HEK293 (cell line): ENCODE measurements at regions not wholly inside any gene's neighbourhood (a gene's known extent, or its start where the extent isn't known, plus 50 kb on each side); places are given as distances from the start of the nearest gene placed in this dataset.

Source experiments
- CTCF ChIA-PET: fragments of 350-600 bp; formaldehyde crosslinking; extraction: SDS; loops from one replicate; lab custom pipeline; 2021; ENCODE audit warnings: antibody characterized with exemption; lab: Yijun Ruan, JAX
- POLR2A ChIA-PET: fragments of 300-600 bp; formaldehyde crosslinking; extraction: SDS; loops from one replicate; lab custom pipeline; 2020; ENCODE audit warnings: antibody characterized with exemption, inconsistent platforms; lab: Yijun Ruan, JAX
- H3K27ac ChIP-seq: fragments of 200-500 bp; sonication (Bioruptor generic); 2 replicates; pipeline ENCODE4 v1.5.1; 2014; ENCODE audit warnings: low read depth, low read length, control low read depth, inconsistent platforms; ENCODE audit errors: extremely low read depth
- H3K36me3 ChIP-seq, 2 experiments: fragments of 200-500 bp in 1 of 2; sonication (Bioruptor generic) in 1 of 2; 1 replicate in 1 of 2; 2 replicates in 1 of 2; pipeline ENCODE4 v1.5.1; 2014 to 2017; ENCODE audit warnings: inconsistent platforms in 2 of 2, low read length in 2 of 2; ENCODE audit not compliant: control insufficient read depth in 2 of 2, insufficient read depth in 1 of 2
- H3K4me1 ChIP-seq: fragments of 200-500 bp; sonication (Bioruptor generic); 2 replicates; pipeline ENCODE4 v1.5.1; 2014; ENCODE audit warnings: mild to moderate bottlenecking, low read length, inconsistent platforms; ENCODE audit not compliant: control insufficient read depth, insufficient read depth
- H3K4me3 ChIP-seq: 2 replicates; pipeline ENCODE4 v1.5.1; 2011; ENCODE audit warnings: low read depth, mild to moderate bottlenecking, control low read depth, low read length, moderate library complexity
- H3K9me3 ChIP-seq: fragments of 200-500 bp; sonication (Bioruptor generic); 2 replicates; pipeline ENCODE4 v1.5.1; 2014; ENCODE audit warnings: low read depth, low read length, inconsistent platforms; ENCODE audit not compliant: control insufficient read depth, insufficient read depth
- MZF1 ChIP-seq: fragments of 450-650 bp; formaldehyde crosslinking; IDR thresholded peaks from 2 replicates; pipeline ENCODE4 v1.5.1; 2017; ENCODE audit warnings: missing biosample characterization, missing genetic modification characterization, borderline replicate concordance
- REPIN1 ChIP-seq: fragments of 450-650 bp; formaldehyde crosslinking; IDR thresholded peaks from 2 replicates; pipeline ENCODE4 v1.5.1; 2017; ENCODE audit warnings: missing biosample characterization, missing genetic modification characterization, low read depth
- SCRT1 ChIP-seq: fragments of 450-650 bp; formaldehyde crosslinking; IDR thresholded peaks from 2 replicates; pipeline ENCODE4 v1.5.1; 2016; ENCODE audit warnings: missing biosample characterization, missing genetic modification characterization, borderline replicate concordance
- SETDB1 ChIP-seq: IDR thresholded peaks from one replicate; pipeline ENCODE4 v1.6.1; 2017; ENCODE audit warnings: mild to moderate bottlenecking, low read length, moderate library complexity, mixed read lengths; ENCODE audit not compliant: insufficient read length
- YY2 ChIP-seq: fragments of 450-650 bp; formaldehyde crosslinking; IDR thresholded peaks from 2 replicates; pipeline ENCODE4 v1.5.1; 2016; ENCODE audit warnings: missing biosample characterization, missing genetic modification characterization
- ZFP3 ChIP-seq: fragments of 450-650 bp; formaldehyde crosslinking; IDR thresholded peaks from 2 replicates; pipeline ENCODE4 v1.5.1; 2016; ENCODE audit warnings: low read depth, missing biosample characterization, missing genetic modification characterization
- ZFP37 ChIP-seq: fragments of 450-650 bp; formaldehyde crosslinking; IDR thresholded peaks from 2 replicates; pipeline ENCODE4 v1.5.1; 2016; ENCODE audit warnings: missing biosample characterization, missing genetic modification characterization
- ZNF121 ChIP-seq: fragments of 450-650 bp; formaldehyde crosslinking; IDR thresholded peaks from 2 replicates; pipeline ENCODE4 v1.5.1; 2016; ENCODE audit warnings: missing biosample characterization, missing genetic modification characterization
- ZNF138 ChIP-seq: fragments of 450-650 bp; formaldehyde crosslinking; IDR thresholded peaks from 2 replicates; pipeline ENCODE4 v1.5.1; 2016; ENCODE audit warnings: missing biosample characterization, missing genetic modification characterization, borderline replicate concordance
- ZNF140 ChIP-seq: fragments of 450-650 bp; formaldehyde crosslinking; IDR thresholded peaks from 2 replicates; pipeline ENCODE4 v1.5.1; 2016; ENCODE audit warnings: missing biosample characterization, missing genetic modification characterization
- ZNF223 ChIP-seq: fragments of 450-650 bp; formaldehyde crosslinking; IDR thresholded peaks from 2 replicates; pipeline ENCODE4 v1.5.1; 2016; ENCODE audit warnings: missing biosample characterization, missing genetic modification characterization
- ZNF292 ChIP-seq: fragments of 450-650 bp; formaldehyde crosslinking; IDR thresholded peaks from 2 replicates; pipeline ENCODE4 v1.5.1; 2016; ENCODE audit warnings: low read depth, missing biosample characterization, missing genetic modification characterization, borderline replicate concordance
- ZNF341 ChIP-seq: fragments of 450-650 bp; formaldehyde crosslinking; IDR thresholded peaks from 2 replicates; pipeline ENCODE4; 2016; ENCODE audit warnings: low read depth, missing biosample characterization, missing genetic modification characterization
- ZNF558 ChIP-seq: fragments of 450-650 bp; formaldehyde crosslinking; IDR thresholded peaks from 2 replicates; pipeline ENCODE4 v1.5.1; 2016; ENCODE audit warnings: missing biosample characterization, missing genetic modification characterization
- ZNF654 ChIP-seq: fragments of 450-650 bp; formaldehyde crosslinking; IDR thresholded peaks from 2 replicates; pipeline ENCODE4 v1.5.1; 2016; ENCODE audit warnings: low read depth, missing biosample characterization, missing genetic modification characterization
- ZNF660 ChIP-seq: fragments of 450-650 bp; IDR thresholded peaks from 2 replicates; pipeline ENCODE4 v1.5.1; 2018; ENCODE audit warnings: missing biosample characterization, mild to moderate bottlenecking, missing genetic modification characterization
- ZNF76 ChIP-seq: fragments of 450-650 bp; formaldehyde crosslinking; IDR thresholded peaks from 2 replicates; pipeline ENCODE4; 2016; ENCODE audit warnings: low read depth, missing biosample characterization, missing genetic modification characterization, borderline replicate concordance
- TF ChIP-seq, protein P1 (sequence below): fragments of 450-650 bp; formaldehyde crosslinking; IDR thresholded peaks from 2 replicates; pipeline ENCODE4 v1.5.1; 2016; ENCODE audit warnings: missing biosample characterization, missing genetic modification characterization
- TF ChIP-seq, protein P2 (sequence below): fragments of 450-650 bp; formaldehyde crosslinking; IDR thresholded peaks from 2 replicates; pipeline ENCODE4 v1.5.1; 2016; ENCODE audit warnings: missing biosample characterization, missing genetic modification characterization
- TF ChIP-seq, protein P3 (sequence below): fragments of 450-650 bp; formaldehyde crosslinking; IDR thresholded peaks from 2 replicates; pipeline ENCODE4 v1.5.1; 2017; ENCODE audit warnings: missing biosample characterization, missing genetic modification characterization

DNA sequence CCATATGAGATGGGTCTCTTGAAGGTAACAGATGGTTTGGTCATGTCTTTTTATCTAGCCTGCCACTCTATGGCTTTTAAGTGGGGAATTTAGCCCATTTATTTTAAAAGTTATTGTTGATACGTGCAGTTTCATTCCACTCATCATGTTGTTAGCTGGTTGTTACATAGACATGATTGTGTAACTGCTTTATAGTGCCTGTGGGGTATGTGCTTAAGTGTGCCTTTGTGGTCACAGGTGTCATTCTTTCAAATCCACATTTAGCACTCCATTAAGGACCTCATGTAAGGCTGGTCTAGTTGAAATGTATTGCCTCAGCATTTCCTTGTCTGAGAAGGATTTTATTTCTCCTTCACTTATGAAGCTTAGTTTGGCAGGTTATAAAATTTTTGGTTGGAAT is 263.8 kb upstream of the LUZP2 start:
- ChIA-PET CTCF (no interaction called here), POLR2A (no interaction called here)
- no peak for TF ChIP-seq YY2
- no peak for TF ChIP-seq ZNF292 (tag by site-specific recombination)
- H3K4me1 ChIP-seq: no peaks in the 10 kb centered on the region
- no peak overlapping the region for H3K4me3 ChIP-seq
- H3K27ac ChIP-seq: no peak overlapping the region
- no peaks in the 10 kb centered on the region for H3K9me3 ChIP-seq
- no peaks in the 10 kb centered on the region for H3K36me3 ChIP-seq

DNA sequence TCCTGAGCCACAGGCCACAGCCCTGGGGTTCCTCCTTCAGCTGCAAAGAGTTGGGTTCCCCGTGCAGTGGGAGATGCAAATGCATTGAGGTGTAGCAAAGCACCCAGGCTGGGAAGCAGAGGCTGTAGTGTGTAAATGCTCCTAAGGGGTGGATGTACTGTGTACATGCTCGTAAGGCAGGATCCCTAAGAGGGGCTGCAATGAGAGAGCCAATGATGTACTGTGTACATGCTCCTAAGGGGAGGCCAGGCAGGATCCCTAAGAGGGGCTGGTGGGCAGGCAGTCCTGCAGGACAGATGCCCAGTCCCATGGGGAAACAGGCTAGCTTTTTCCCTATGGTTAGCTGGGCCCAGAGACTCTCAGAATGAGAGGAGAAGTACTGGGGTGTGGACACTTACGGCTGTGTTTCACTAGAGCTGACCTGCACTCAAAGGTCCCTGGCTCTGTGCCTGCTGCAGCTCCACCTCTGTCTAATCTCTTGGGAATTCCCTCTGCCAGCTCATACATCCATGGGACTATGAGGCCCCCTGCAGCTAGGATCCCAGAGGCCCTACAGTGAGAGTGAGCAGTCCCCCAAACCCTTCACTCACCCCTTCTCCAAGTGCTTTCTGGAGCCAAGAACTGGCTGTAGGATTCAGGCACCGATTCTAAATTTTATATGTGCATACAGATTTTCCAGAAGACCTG is 261.9 kb upstream of the LUZP2 start:
- ChIA-PET CTCF (no interaction called here), POLR2A (no interaction called here)
- no peaks in the 10 kb centered on the region for H3K9me3 ChIP-seq
- no peak overlapping the region for H3K4me3 ChIP-seq
- no peak overlapping the region for H3K27ac ChIP-seq
- no peaks in the 10 kb centered on the region for H3K36me3 ChIP-seq
- TF ChIP-seq ZNF76 (tag by site-specific recombination) (no peak), REPIN1 (tag by site-specific recombination) (no peak), ZNF660 (tag by site-specific recombination) (no peak), ZNF341 (tag by site-specific recombination) (no peak), ZNF223 (no peak), ZNF121 (no peak), ZNF654 (no peak), ZFP37 (tag by site-specific recombination) (no peak), ZFP3 (tag by site-specific recombination) (no peak)
- TF ChIP-seq, protein P1, sequence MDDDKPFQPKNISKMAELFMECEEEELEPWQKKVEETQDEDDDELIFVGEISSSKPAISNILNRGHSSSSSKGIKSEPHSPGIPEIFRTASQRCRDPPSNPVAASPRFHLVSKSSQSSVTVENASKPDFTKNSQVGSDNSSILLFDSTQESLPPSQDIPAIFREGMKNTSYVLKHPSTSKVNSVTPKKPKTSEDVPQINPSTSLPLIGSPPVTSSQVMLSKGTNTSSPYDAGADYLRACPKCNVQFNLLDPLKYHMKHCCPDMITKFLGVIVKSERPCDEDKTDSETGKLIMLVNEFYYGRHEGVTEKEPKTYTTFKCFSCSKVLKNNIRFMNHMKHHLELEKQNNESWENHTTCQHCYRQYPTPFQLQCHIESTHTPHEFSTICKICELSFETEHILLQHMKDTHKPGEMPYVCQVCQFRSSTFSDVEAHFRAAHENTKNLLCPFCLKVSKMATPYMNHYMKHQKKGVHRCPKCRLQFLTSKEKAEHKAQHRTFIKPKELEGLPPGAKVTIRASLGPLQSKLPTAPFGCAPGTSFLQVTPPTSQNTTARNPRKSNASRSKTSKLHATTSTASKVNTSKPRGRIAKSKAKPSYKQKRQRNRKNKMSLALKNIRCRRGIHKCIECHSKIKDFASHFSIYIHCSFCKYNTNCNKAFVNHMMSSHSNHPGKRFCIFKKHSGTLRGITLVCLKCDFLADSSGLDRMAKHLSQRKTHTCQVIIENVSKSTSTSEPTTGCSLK: no peak
- TF ChIP-seq, protein P2, sequence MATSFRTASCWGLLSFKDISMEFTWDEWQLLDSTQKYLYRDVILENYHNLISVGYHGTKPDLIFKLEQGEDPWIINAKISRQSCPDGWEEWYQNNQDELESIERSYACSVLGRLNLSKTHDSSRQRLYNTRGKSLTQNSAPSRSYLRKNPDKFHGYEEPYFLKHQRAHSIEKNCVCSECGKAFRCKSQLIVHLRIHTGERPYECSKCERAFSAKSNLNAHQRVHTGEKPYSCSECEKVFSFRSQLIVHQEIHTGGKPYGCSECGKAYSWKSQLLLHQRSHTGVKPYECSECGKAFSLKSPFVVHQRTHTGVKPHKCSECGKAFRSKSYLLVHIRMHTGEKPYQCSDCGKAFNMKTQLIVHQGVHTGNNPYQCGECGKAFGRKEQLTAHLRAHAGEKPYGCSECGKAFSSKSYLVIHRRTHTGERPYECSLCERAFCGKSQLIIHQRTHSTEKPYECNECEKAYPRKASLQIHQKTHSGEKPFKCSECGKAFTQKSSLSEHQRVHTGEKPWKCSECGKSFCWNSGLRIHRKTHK (tag by site-specific recombination): no peak
- TF ChIP-seq, all 188 proteins: peak for 0
- H3K4me1 ChIP-seq: no peaks in the 10 kb centered on the region

DNA sequence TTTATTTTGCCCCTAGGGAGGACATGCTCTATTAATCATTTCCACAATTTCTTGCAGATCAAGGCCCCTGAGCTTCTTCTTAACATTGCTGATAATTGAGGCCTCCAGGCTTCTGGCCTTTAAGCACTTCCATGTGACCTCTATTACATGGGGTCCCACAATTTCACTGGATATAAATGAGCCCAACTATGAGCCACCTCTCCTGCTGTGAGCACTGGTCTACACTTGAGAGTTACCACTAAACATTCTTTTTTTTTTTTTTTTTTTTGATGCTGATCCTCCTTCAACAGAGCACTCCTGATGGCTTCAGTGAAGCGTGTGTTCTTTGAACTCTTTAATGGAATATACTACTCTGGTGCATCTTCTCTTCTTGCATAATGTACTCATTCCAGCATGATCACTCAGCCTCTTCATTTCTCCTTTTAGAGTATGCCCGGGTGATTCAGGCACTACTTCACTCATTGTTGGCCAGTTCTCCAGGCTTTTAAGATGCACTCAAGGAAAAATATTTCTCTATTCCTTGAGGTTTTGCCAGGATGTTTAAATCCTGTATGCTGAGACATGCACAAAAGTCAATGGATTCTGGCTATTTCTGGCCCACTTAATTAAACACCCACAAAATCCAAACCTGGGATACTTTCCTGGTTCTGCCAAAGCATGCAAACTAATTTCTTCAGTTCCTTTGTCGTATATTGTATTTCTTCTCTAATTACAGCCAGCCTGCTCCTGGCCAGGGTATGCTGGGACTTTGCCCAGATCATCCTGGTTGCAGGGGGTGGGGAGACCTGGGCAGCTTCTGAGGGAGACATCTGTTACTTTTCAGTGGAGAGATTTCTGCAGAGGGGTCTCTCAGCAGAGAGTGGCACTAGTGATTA is 257.8 kb upstream of the LUZP2 start:
- ChIA-PET POLR2A (no interaction called here), CTCF (no interaction called here)
- Histone ChIP-seq H3K27ac (no peak overlapping the region), H3K36me3 (no peaks in the 10 kb centered on the region), H3K4me3 (no peak overlapping the region), H3K4me1 (no peaks in the 10 kb centered on the region), H3K9me3 (no peaks in the 10 kb centered on the region)
- TF ChIP-seq SCRT1 (tag by site-specific recombination): no peak
- TF ChIP-seq ZNF138 (tag by site-specific recombination): no peak
- TF ChIP-seq SETDB1: no peak
- no peak for TF ChIP-seq MZF1 (tag by site-specific recombination)
- no peak for TF ChIP-seq ZNF558 (tag by site-specific recombination)
- TF ChIP-seq, protein P3, sequence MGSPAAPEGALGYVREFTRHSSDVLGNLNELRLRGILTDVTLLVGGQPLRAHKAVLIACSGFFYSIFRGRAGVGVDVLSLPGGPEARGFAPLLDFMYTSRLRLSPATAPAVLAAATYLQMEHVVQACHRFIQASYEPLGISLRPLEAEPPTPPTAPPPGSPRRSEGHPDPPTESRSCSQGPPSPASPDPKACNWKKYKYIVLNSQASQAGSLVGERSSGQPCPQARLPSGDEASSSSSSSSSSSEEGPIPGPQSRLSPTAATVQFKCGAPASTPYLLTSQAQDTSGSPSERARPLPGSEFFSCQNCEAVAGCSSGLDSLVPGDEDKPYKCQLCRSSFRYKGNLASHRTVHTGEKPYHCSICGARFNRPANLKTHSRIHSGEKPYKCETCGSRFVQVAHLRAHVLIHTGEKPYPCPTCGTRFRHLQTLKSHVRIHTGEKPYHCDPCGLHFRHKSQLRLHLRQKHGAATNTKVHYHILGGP: no peak
- no peak for TF ChIP-seq ZNF140 (tag by site-specific recombination)
